ENCODE measurements at regions not wholly inside any gene's neighbourhood (a gene's known extent, or its start where the extent isn't known, plus 50 kb on each side); places are given as distances from the start of the nearest gene placed in this dataset.

GRCh38 chr4:136113921-136114320 is 1418.4 kb downstream of the PCDH18 start:
- DNase-seq (ENCODE audit: low read depth, low spot score), result no peak
- TF ChIP-seq CTCF (IDR thresholded peaks at IDR 0.05; ENCODE audit: low read depth, low read length), result no peak
- POLR2A ChIA-PET, result no interaction called here

GRCh38 chr4:136112116-136112515 is 1420.2 kb downstream of the PCDH18 start:
- no peak for TF ChIP-seq CTCF (IDR thresholded peaks at IDR 0.05; ENCODE audit: low read depth, low read length)
- H3K9me3 ChIP-seq (ENCODE audit: control insufficient read depth, insufficient read depth, low read length), result no peaks in the 10 kb centered on the region
- no peak overlapping the region for H3K27ac ChIP-seq (ENCODE audit: low read depth, low read length)
- DNase-seq (ENCODE audit: low read depth, low spot score), result no peak
- H3K27me3 ChIP-seq (ENCODE audit: control insufficient read depth, insufficient read depth, low read length), result no peaks in the 10 kb centered on the region
- H3K4me3 ChIP-seq (ENCODE audit: low read depth, low read length), result no peak overlapping the region
- ChIA-PET POLR2A (no interaction called here), CTCF (no interaction called here)

More at GRCh38 chr4:136113921-136114320, 1418.4 kb downstream of the PCDH18 start:
- CTCF ChIA-PET, result no interaction called here
- Histone ChIP-seq H3K27ac (ENCODE audit: low read depth, low read length) (no peak overlapping the region), H3K27me3 (ENCODE audit: control insufficient read depth, insufficient read depth, low read length) (no peaks in the 10 kb centered on the region), H3K9me3 (ENCODE audit: control insufficient read depth, insufficient read depth, low read length) (no peaks in the 10 kb centered on the region), H3K4me3 (ENCODE audit: low read depth, low read length) (no peak overlapping the region)

DNA sequence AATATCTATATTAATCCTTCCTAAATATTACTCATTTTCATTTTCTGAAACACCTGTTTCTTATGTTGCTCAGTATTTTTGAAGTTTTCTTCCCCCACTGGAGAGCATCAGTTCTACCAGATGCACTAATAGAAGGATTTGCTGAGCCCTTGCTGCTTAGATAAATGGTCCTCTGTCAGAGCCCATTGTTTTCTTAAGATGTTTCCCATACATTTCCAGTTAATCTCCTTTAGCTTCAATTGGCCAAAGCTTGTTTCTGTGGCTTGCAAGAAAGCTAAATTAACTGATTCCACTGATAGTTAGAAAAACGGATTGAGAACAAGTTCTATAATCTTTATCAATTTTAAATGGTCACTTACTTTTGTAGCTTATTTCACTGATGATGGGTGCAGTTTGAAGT is 1425.5 kb downstream of the PCDH18 start:
- DNase-seq (ENCODE audit: low read depth, low spot score), result no peak
- CTCF ChIA-PET, result no interaction called here
- Histone ChIP-seq H3K27ac (ENCODE audit: low read depth, low read length) (no peak overlapping the region), H3K9me3 (ENCODE audit: control insufficient read depth, insufficient read depth, low read length) (no peaks in the 10 kb centered on the region), H3K4me3 (ENCODE audit: low read depth, low read length) (no peak overlapping the region), H3K27me3 (ENCODE audit: control insufficient read depth, insufficient read depth, low read length) (no peaks in the 10 kb centered on the region)
- POLR2A ChIA-PET, result no interaction called here
- TF ChIP-seq CTCF (IDR thresholded peaks at IDR 0.05; ENCODE audit: low read depth, low read length), result no peak

DNA sequence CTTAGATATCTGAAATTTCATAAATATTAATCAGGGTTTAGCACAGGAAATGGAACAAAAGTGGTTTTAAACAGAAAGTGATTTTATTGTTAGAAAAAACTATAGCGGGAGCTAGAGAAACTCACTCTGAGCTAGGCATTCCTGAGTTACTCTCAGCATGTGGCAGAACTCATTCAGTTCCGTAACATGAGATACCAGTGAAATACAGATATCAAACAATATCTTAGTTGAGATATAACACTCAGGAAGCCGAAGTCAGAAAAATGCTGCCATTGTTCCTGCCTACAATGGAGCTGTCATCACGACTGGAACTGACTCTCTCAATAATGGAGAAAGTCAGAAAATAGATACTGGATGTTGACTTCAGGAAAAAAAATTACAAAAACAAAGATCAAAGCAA is 1428.7 kb downstream of the PCDH18 start:
- ChIA-PET POLR2A (no interaction called here), CTCF (interaction anchor here (0.5 kb wide), 1 partner anchor 159 kb away, joined by 3 read pairs; no protein-coding TSS in a partner anchor)
- TF ChIP-seq CTCF (IDR thresholded peaks at IDR 0.05; ENCODE audit: low read depth, low read length), result no peak
- Histone ChIP-seq H3K27ac (ENCODE audit: low read depth, low read length) (no peak overlapping the region), H3K27me3 (ENCODE audit: control insufficient read depth, insufficient read depth, low read length) (no peaks in the 10 kb centered on the region), H3K9me3 (ENCODE audit: control insufficient read depth, insufficient read depth, low read length) (no peaks in the 10 kb centered on the region), H3K4me3 (ENCODE audit: low read depth, low read length) (no peak overlapping the region)
- DNase-seq (ENCODE audit: low read depth, low spot score), result no peak

GRCh38 chr4:136097676-136098075 is 1434.6 kb downstream of the PCDH18 start:
- ChIA-PET CTCF (no interaction called here), POLR2A (no interaction called here)
- no peak overlapping the region for H3K4me3 ChIP-seq (ENCODE audit: low read depth, low read length)
- H3K9me3 ChIP-seq (ENCODE audit: control insufficient read depth, insufficient read depth, low read length), result no peaks in the 10 kb centered on the region
- TF ChIP-seq CTCF (IDR thresholded peaks at IDR 0.05; ENCODE audit: low read depth, low read length), result no peak
- H3K27ac ChIP-seq (ENCODE audit: low read depth, low read length), result no peak overlapping the region
- no peak for DNase-seq (ENCODE audit: low read depth, low spot score)
- no peaks in the 10 kb centered on the region for H3K27me3 ChIP-seq (ENCODE audit: control insufficient read depth, insufficient read depth, low read length)
